HUES48 (cell line): ENCODE measurements at regions not wholly inside any gene's neighbourhood (a gene's known extent, or its start where the extent isn't known, plus 50 kb on each side); places are given as distances from the start of the nearest gene placed in this dataset.
"Not testable (repeated sequence)": the region's sequence is repeated elsewhere in the genome, so short reads cannot be mapped to it uniquely, and the experiment has no call there.

Experiments used
- H3K27ac ChIP-seq: one replicate; pipeline ENCODE4 v1.7.0; 2013; ENCODE audit warnings: low read depth, low read length, inconsistent platforms
- H3K27me3 ChIP-seq: 2 replicates; pipeline ENCODE4 v1.6.1; 2013; ENCODE audit warnings: mild to moderate bottlenecking, low read length; ENCODE audit not compliant: control insufficient read depth, insufficient read depth
- H3K36me3 ChIP-seq: 2 replicates; pipeline ENCODE4 v1.6.1; 2013; ENCODE audit warnings: low read length; ENCODE audit not compliant: control insufficient read depth, insufficient read depth
- H3K4me1 ChIP-seq: 2 replicates; pipeline ENCODE4 v1.6.1; 2013; ENCODE audit warnings: mild to moderate bottlenecking, low read length; ENCODE audit not compliant: control insufficient read depth, insufficient read depth
- H3K4me3 ChIP-seq: 2 replicates; pipeline ENCODE4 v1.5.1; 2013; ENCODE audit warnings: mild to moderate bottlenecking, low read depth, low read length
- H3K9ac ChIP-seq: 2 replicates; pipeline ENCODE4 v1.6.1; 2013; ENCODE audit warnings: mild to moderate bottlenecking, low read depth, low read length, moderate library complexity
- H3K9me3 ChIP-seq: 2 replicates; pipeline ENCODE4 v1.6.1; 2013; ENCODE audit warnings: low read length; ENCODE audit not compliant: control insufficient read depth, insufficient read depth

DNA sequence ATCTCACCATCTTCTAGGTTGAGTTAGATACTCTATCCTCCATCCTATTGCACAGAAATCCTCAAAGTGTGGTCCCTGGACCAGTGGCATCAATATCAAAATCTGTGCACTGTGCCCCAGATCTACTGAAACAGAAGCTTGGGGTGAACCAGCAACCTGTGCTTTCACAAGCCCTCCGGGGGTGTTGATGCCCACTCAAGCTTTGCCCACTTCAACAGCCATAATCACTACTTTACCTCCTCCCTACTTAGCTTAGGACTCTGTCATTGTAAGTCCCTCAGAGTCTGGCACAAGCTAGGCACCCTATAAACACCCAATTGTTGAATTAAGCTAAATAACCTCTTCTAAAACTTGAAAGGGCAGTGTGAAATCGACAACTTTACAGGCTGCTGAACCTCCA, 144.2 kb upstream of the SOD1 start:
- no peak overlapping the region for H3K4me3 ChIP-seq

DNA sequence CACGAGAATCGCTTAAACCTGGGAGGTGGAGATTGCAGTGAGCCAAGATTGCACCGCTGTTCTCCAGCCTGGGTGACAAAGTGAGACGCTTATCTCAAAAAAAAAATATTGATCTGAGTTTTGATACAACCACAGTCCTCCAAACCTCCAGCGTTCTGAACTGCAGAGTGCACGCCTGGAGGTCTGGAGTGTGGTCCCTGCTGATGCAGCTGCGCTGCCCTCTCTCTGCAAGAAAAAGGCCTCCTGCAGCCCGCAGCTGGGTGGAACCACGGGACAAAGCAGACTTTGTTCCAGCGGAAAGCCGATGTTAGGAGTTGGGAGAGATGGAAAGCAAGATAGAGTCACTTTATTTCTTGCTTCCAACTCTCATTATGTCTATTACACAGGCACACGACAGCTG, 144.9 kb upstream of the SOD1 start:
- H3K9me3 ChIP-seq: no peaks in the 10 kb centered on the region
- H3K36me3 ChIP-seq: no peaks in the 10 kb centered on the region
- no peaks in the 10 kb centered on the region for H3K27me3 ChIP-seq
- H3K4me1 ChIP-seq: peaks cover 27% of the 10 kb centered on the region
- H3K4me3 ChIP-seq: no peak overlapping the region
- peak overlapping the region; percentile 39; the same call in 1 of the 2 replicates for H3K9ac ChIP-seq
- H3K27ac ChIP-seq: peak overlapping the region; percentile 64

More for the DNA sequence above, 144.2 kb upstream of the SOD1 start:
- H3K36me3 ChIP-seq: no peaks in the 10 kb centered on the region
- no peaks in the 10 kb centered on the region for H3K9me3 ChIP-seq
- H3K27ac ChIP-seq: peak overlapping the region; percentile 64
- H3K27me3 ChIP-seq: no peaks in the 10 kb centered on the region
- peaks cover 22% of the 10 kb centered on the region for H3K4me1 ChIP-seq
- no peak overlapping the region for H3K9ac ChIP-seq

- H3K36me3 ChIP-seq, H3K9me3 ChIP-seq, H3K27me3 ChIP-seq, H3K4me3 ChIP-seq, H3K9ac ChIP-seq, H3K27ac ChIP-seq: not testable (repeated sequence)
- peaks cover 38% of the 10 kb centered on the region for H3K4me1 ChIP-seq
These were observed 146.0 kb upstream of the SOD1 start for GRCh38 chr21:31513541-31513940.

DNA sequence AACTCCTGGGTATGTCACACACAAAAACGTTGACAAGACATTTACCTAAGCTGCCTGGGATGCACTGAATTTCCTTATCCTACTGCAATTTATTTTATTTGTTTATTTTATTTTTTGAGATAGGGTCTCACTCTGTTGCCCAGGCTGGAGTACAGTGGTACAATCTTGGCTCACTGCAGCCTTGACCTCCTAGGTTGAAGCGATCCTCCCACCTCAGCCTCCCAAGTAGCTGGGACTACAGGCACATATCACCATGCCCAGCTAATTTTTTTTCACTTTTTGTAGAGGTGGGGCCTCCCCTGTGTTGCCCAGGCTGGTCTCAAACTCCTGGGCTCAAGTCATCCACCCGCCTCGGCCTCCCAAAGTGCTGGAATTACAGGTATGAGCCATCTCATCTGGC, 147.5 kb upstream of the SOD1 start:
- H3K36me3 ChIP-seq, H3K9ac ChIP-seq, H3K27me3 ChIP-seq, H3K9me3 ChIP-seq, H3K27ac ChIP-seq, H3K4me3 ChIP-seq: not testable (repeated sequence)
- peaks cover 38% of the 10 kb centered on the region for H3K4me1 ChIP-seq

GRCh38 chr21:31511258-31511657, 148.2 kb upstream of the SOD1 start:
- Histone ChIP-seq H3K9me3 (no peaks in the 10 kb centered on the region), H3K27me3 (no peaks in the 10 kb centered on the region), H3K27ac (no peak overlapping the region), H3K9ac (no peak overlapping the region), H3K4me1 (peaks cover 38% of the 10 kb centered on the region), H3K36me3 (no peaks in the 10 kb centered on the region), H3K4me3 (no peak overlapping the region)

GRCh38 chr21:31509194-31510017, 150.1 kb upstream of the SOD1 start:
- Histone ChIP-seq H3K9me3 (no peaks in the 10 kb centered on the region), H3K27me3 (no peaks in the 10 kb centered on the region), H3K4me3 (no peak overlapping the region), H3K4me1 (peaks cover 29% of the 10 kb centered on the region), H3K36me3 (no peaks in the 10 kb centered on the region), H3K27ac (peak overlapping the region; percentile 63), H3K9ac (0 out of 2 replicates have a peak overlapping the region, but pooled peaks have one; percentile 20)

DNA sequence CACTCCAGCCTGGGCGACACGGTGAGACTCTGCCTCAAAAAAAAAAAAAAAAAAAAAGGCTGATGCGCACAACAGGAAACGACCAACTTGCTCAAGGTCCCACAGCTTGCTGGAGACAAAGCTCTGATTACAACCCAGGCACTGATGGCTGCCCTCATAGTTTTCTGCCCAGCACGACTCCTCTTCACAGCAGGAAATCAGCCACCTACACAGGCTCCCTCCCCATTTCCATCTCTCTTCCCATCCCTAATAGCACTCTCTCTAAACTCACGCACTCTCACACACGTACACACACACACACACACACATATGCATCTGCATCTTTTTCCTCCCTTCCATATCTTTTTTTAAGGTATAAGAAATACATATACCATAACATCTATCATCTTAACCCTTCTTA, 153.5 kb upstream of the SOD1 start:
- H3K27ac ChIP-seq: no peak overlapping the region
- H3K9me3 ChIP-seq: no peaks in the 10 kb centered on the region
- H3K27me3 ChIP-seq: no peaks in the 10 kb centered on the region
- H3K36me3 ChIP-seq: no peaks in the 10 kb centered on the region
- peaks cover 19% of the 10 kb centered on the region; the same call in 1 of the 2 replicates for H3K4me1 ChIP-seq
- H3K9ac ChIP-seq: no peak overlapping the region
- no peak overlapping the region for H3K4me3 ChIP-seq

- Histone ChIP-seq H3K27ac (no peak overlapping the region), H3K4me1 (peaks cover 10% of the 10 kb centered on the region; the same call in 1 of the 2 replicates), H3K27me3 (no peaks in the 10 kb centered on the region), H3K4me3 (no peak overlapping the region), H3K9me3 (no peaks in the 10 kb centered on the region), H3K36me3 (no peaks in the 10 kb centered on the region), H3K9ac (no peak overlapping the region)
These were observed 155.6 kb upstream of the SOD1 start for GRCh38 chr21:31503939-31504338.

GRCh38 chr21:31503467-31503866, 156.0 kb upstream of the SOD1 start:
- no peaks in the 10 kb centered on the region for H3K36me3 ChIP-seq

GRCh38 chr21:31502537-31503143, 156.9 kb upstream of the SOD1 start:
- Histone ChIP-seq H3K9me3 (no peaks in the 10 kb centered on the region), H3K9ac (no peak overlapping the region), H3K4me3 (no peak overlapping the region), H3K27ac (no peak overlapping the region), H3K36me3 (no peaks in the 10 kb centered on the region), H3K27me3 (no peaks in the 10 kb centered on the region), H3K4me1 (0 out of 2 replicates have a peak, but pooled peaks cover 6% of the 10 kb centered on the region)

More at GRCh38 chr21:31503467-31503866, 156.0 kb upstream of the SOD1 start:
- no peak overlapping the region for H3K27ac ChIP-seq
- H3K4me1 ChIP-seq: 0 out of 2 replicates have a peak, but pooled peaks cover 6% of the 10 kb centered on the region
- no peak overlapping the region for H3K9ac ChIP-seq
- H3K4me3 ChIP-seq: no peak overlapping the region
- no peaks in the 10 kb centered on the region for H3K9me3 ChIP-seq
- no peaks in the 10 kb centered on the region for H3K27me3 ChIP-seq

DNA sequence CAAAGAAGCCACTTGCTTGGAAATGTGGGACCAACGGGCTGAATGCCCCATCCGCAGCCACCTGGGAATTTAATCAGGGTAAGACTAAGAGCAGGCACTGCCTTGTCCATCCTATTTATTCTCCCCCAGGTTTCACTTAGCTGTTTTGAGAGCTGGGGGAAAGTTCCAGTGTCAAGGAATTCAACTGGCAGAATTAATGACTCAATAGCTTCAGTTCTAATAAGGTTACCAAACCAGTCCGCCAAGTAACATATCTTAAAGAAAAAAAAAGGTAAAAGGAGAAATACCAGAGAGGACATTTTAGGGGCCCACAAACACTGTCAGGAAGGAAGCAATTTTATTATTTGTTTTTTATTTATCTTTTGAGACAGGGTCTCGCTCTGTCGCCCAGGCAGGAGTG, 157.6 kb upstream of the SOD1 start:
- no peaks in the 10 kb centered on the region for H3K36me3 ChIP-seq
- 0 out of 2 replicates have a peak, but pooled peaks cover 6% of the 10 kb centered on the region for H3K4me1 ChIP-seq
- no peak overlapping the region for H3K9ac ChIP-seq
- H3K4me3 ChIP-seq: no peak overlapping the region
- no peak overlapping the region for H3K27ac ChIP-seq
- H3K27me3 ChIP-seq: no peaks in the 10 kb centered on the region
- H3K9me3 ChIP-seq: no peaks in the 10 kb centered on the region
